HEK293 (cell line): ENCODE measurements at regions not wholly inside any gene's neighbourhood (a gene's known extent, or its start where the extent isn't known, plus 50 kb on each side); places are given as distances from the start of the nearest gene placed in this dataset.

ENCODE experiments used
- GFI1B ChIP-seq: fragments of 450-650 bp; formaldehyde crosslinking; IDR thresholded peaks from 2 replicates; pipeline ENCODE4 v1.5.1; 2016; ENCODE audit warnings: missing biosample characterization, missing genetic modification characterization
- GLIS2 ChIP-seq: fragments of 450-650 bp; formaldehyde crosslinking; IDR thresholded peaks from 2 replicates; pipeline ENCODE4 v1.5.1; 2016; ENCODE audit warnings: missing biosample characterization, missing genetic modification characterization
- MEIS1 ChIP-seq: sonication (generic); formaldehyde crosslinking; IDR thresholded peaks from 2 replicates; pipeline ENCODE4 v1.8.1; 2022; ENCODE audit warnings: missing genetic modification reagents, mild to moderate bottlenecking, borderline replicate concordance
- PRDM1 ChIP-seq: fragments of 450-650 bp; formaldehyde crosslinking; IDR thresholded peaks from 2 replicates; pipeline ENCODE4; 2016; ENCODE audit warnings: missing biosample characterization, missing genetic modification characterization
- SCRT2 ChIP-seq: fragments of 450-650 bp; formaldehyde crosslinking; IDR thresholded peaks from 2 replicates; pipeline ENCODE4 v1.5.1; 2016; ENCODE audit warnings: missing biosample characterization, missing genetic modification characterization
- SETDB1 ChIP-seq: IDR thresholded peaks from one replicate; pipeline ENCODE4 v1.6.1; 2017; ENCODE audit warnings: mild to moderate bottlenecking, low read length, moderate library complexity, mixed read lengths; ENCODE audit not compliant: insufficient read length
- SP7 ChIP-seq: fragments of 450-650 bp; formaldehyde crosslinking; IDR thresholded peaks from 2 replicates; pipeline ENCODE4 v1.5.1; 2016; ENCODE audit warnings: missing biosample characterization, missing genetic modification characterization
- TCF7L2 ChIP-seq: IDR thresholded peaks from 2 replicates; pipeline ENCODE4 v1.6.1; 2011; ENCODE audit warnings: low read depth, mild to moderate bottlenecking, inconsistent platforms, low read length, moderate library complexity, borderline replicate concordance
- ZBTB17 ChIP-seq: fragments of 450-650 bp; formaldehyde crosslinking; IDR thresholded peaks from 2 replicates; pipeline ENCODE4 v1.5.1; 2016; ENCODE audit warnings: missing biosample characterization, missing genetic modification characterization
- ZEB2 ChIP-seq: fragments of 450-650 bp; formaldehyde crosslinking; IDR thresholded peaks from 2 replicates; pipeline ENCODE4 v1.5.1; 2016; ENCODE audit warnings: missing biosample characterization, missing genetic modification characterization
- ZFP37 ChIP-seq: fragments of 450-650 bp; formaldehyde crosslinking; IDR thresholded peaks from 2 replicates; pipeline ENCODE4 v1.5.1; 2016; ENCODE audit warnings: missing biosample characterization, missing genetic modification characterization
- ZNF121 ChIP-seq: fragments of 450-650 bp; formaldehyde crosslinking; IDR thresholded peaks from 2 replicates; pipeline ENCODE4 v1.5.1; 2016; ENCODE audit warnings: missing biosample characterization, missing genetic modification characterization
- ZNF146 ChIP-seq: fragments of 450-650 bp; formaldehyde crosslinking; IDR thresholded peaks from 2 replicates; pipeline ENCODE4 v1.5.1; 2016; ENCODE audit warnings: missing biosample characterization, missing genetic modification characterization
- ZNF155 ChIP-seq: fragments of 450-650 bp; formaldehyde crosslinking; IDR thresholded peaks from 2 replicates; pipeline ENCODE4 v1.5.1; 2016; ENCODE audit warnings: missing biosample characterization, missing genetic modification characterization
- ZNF157 ChIP-seq: fragments of 450-650 bp; formaldehyde crosslinking; IDR thresholded peaks from 2 replicates; pipeline ENCODE4 v1.5.1; 2016; ENCODE audit warnings: missing biosample characterization, missing genetic modification characterization
- ZNF184 ChIP-seq: fragments of 450-650 bp; IDR thresholded peaks from 2 replicates; pipeline ENCODE4 v1.5.1; 2018; ENCODE audit warnings: missing biosample characterization, mild to moderate bottlenecking, missing genetic modification characterization
- ZNF19 ChIP-seq: fragments of 450-650 bp; formaldehyde crosslinking; IDR thresholded peaks from 2 replicates; pipeline ENCODE4; 2016; ENCODE audit warnings: missing biosample characterization, missing genetic modification characterization, low read depth
- ZNF302 ChIP-seq: fragments of 450-650 bp; formaldehyde crosslinking; IDR thresholded peaks from 2 replicates; pipeline ENCODE4 v1.5.1; 2016; ENCODE audit warnings: missing biosample characterization, missing genetic modification characterization, low read depth
- ZNF324 ChIP-seq: fragments of 450-650 bp; formaldehyde crosslinking; IDR thresholded peaks from 2 replicates; pipeline ENCODE4 v1.5.1; 2016; ENCODE audit warnings: missing biosample characterization, missing genetic modification characterization
- ZNF530 ChIP-seq: fragments of 450-650 bp; formaldehyde crosslinking; IDR thresholded peaks from 2 replicates; pipeline ENCODE4 v1.5.1; 2016; ENCODE audit warnings: low read depth, missing biosample characterization, missing genetic modification characterization
- ZNF571 ChIP-seq: fragments of 450-650 bp; formaldehyde crosslinking; IDR thresholded peaks from 2 replicates; pipeline ENCODE4 v1.5.0; 2017; ENCODE audit warnings: missing biosample characterization, missing genetic modification characterization
- ZNF585B ChIP-seq: fragments of 450-650 bp; formaldehyde crosslinking; IDR thresholded peaks from 2 replicates; pipeline ENCODE4 v1.5.1; 2016; ENCODE audit warnings: missing biosample characterization, missing genetic modification characterization
- ZNF600 ChIP-seq: fragments of 450-650 bp; formaldehyde crosslinking; IDR thresholded peaks from 2 replicates; pipeline ENCODE4 v1.5.1; 2016; ENCODE audit warnings: missing biosample characterization, missing genetic modification characterization
- ZNF621 ChIP-seq: fragments of 450-650 bp; formaldehyde crosslinking; IDR thresholded peaks from 2 replicates; pipeline ENCODE4 v1.5.1; 2017; ENCODE audit warnings: missing biosample characterization, missing genetic modification characterization
- ZNF629 ChIP-seq: fragments of 450-650 bp; formaldehyde crosslinking; IDR thresholded peaks from 2 replicates; pipeline ENCODE4 v1.5.1; 2017; ENCODE audit warnings: missing biosample characterization, missing genetic modification characterization
- ZNF660 ChIP-seq: fragments of 450-650 bp; IDR thresholded peaks from 2 replicates; pipeline ENCODE4 v1.5.1; 2018; ENCODE audit warnings: missing biosample characterization, mild to moderate bottlenecking, missing genetic modification characterization
- ZNF785 ChIP-seq: fragments of 450-650 bp; formaldehyde crosslinking; IDR thresholded peaks from 2 replicates; pipeline ENCODE4 v1.5.1; 2016; ENCODE audit warnings: missing biosample characterization, missing genetic modification characterization
- ZNF843 ChIP-seq: fragments of 450-650 bp; formaldehyde crosslinking; IDR thresholded peaks from 2 replicates; pipeline ENCODE4 v1.5.1; 2016; ENCODE audit warnings: missing biosample characterization, missing genetic modification characterization
- TF ChIP-seq, protein P1 (sequence below): fragments of 450-650 bp; formaldehyde crosslinking; IDR thresholded peaks from 2 replicates; pipeline ENCODE4 v1.5.1; 2016; ENCODE audit warnings: missing biosample characterization, missing genetic modification characterization
- TF ChIP-seq, protein P2 (sequence below): fragments of 450-650 bp; formaldehyde crosslinking; IDR thresholded peaks from 2 replicates; pipeline ENCODE4 v1.5.1; 2017; ENCODE audit warnings: missing biosample characterization, missing genetic modification characterization
- TF ChIP-seq, protein P3 (sequence below): fragments of 450-650 bp; formaldehyde crosslinking; IDR thresholded peaks from 2 replicates; pipeline ENCODE4; 2016; ENCODE audit warnings: missing biosample characterization, missing genetic modification characterization
- TF ChIP-seq, protein P4 (sequence below): fragments of 450-650 bp; formaldehyde crosslinking; IDR thresholded peaks from 2 replicates; pipeline ENCODE4 v1.5.1; 2017; ENCODE audit warnings: missing biosample characterization, mild to moderate bottlenecking, missing genetic modification characterization, moderate library complexity
- TF ChIP-seq, protein P5 (sequence below): fragments of 450-650 bp; formaldehyde crosslinking; IDR thresholded peaks from 2 replicates; pipeline ENCODE4 v1.5.1; 2016; ENCODE audit warnings: missing biosample characterization, missing genetic modification characterization
- TF ChIP-seq, protein P6 (sequence below): fragments of 450-650 bp; formaldehyde crosslinking; IDR thresholded peaks from 2 replicates; pipeline ENCODE4 v1.5.1; 2016; ENCODE audit warnings: missing biosample characterization, missing genetic modification characterization

DNA sequence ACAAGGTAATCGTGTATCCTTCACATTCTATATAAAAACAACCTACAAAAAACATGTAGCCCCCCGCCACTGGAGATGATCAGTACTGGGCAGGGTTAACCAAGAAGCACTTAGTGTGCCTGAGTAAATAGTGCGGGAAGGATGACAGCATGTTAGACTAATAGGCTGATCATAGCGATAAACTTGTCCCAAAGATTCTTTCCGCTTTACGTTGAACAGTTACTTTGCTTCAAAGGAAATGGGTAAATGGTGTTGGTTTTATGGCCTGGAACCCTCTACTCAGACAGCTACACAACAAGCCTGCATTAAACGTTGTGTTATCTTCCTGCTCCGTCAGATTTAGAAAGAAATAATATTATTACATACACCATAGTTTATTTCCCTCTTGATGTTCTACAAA lies 67.7 kb downstream of the CTAGE1 start (continued):
- TF ChIP-seq, protein P1, sequence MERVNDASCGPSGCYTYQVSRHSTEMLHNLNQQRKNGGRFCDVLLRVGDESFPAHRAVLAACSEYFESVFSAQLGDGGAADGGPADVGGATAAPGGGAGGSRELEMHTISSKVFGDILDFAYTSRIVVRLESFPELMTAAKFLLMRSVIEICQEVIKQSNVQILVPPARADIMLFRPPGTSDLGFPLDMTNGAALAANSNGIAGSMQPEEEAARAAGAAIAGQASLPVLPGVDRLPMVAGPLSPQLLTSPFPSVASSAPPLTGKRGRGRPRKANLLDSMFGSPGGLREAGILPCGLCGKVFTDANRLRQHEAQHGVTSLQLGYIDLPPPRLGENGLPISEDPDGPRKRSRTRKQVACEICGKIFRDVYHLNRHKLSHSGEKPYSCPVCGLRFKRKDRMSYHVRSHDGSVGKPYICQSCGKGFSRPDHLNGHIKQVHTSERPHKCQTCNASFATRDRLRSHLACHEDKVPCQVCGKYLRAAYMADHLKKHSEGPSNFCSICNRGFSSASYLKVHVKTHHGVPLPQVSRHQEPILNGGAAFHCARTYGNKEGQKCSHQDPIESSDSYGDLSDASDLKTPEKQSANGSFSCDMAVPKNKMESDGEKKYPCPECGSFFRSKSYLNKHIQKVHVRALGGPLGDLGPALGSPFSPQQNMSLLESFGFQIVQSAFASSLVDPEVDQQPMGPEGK, result peak; percentile 60; the same call in 1 of the 2 replicates
- TF ChIP-seq ZNF324 (tag by site-specific recombination) (no peak), ZNF629 (tag by site-specific recombination) (peak; percentile 67), ZNF530 (no peak), ZNF660 (tag by site-specific recombination) (no peak), SETDB1 (no peak), GLIS2 (tag by site-specific recombination) (no peak), ZNF585B (tag by site-specific recombination) (no peak), TCF7L2 (peak; percentile 95), ZNF571 (tag by site-specific recombination) (no peak), ZFP37 (tag by site-specific recombination) (no peak), ZNF302 (no peak), ZNF785 (no peak), ZNF121 (tag by site-specific recombination) (no peak), ZNF600 (tag by site-specific recombination) (peak; percentile 9), ZNF843 (tag by site-specific recombination) (peak; percentile 53), ZNF19 (no peak), ZNF155 (tag by site-specific recombination) (no peak), ZNF146 (tag by site-specific recombination) (no peak), SP7 (tag by site-specific recombination) (peak; percentile 70), ZNF621 (tag by site-specific recombination) (no peak), PRDM1 (tag by site-specific recombination) (no peak), MEIS1 (CRISPR knock-in tag) (no peak), ZBTB17 (tag by site-specific recombination) (no peak), ZEB2 (tag by site-specific recombination) (0 out of 2 replicates have a peak, but pooled peaks have one; percentile 40), ZNF184 (tag by site-specific recombination) (no peak), GFI1B (peak; percentile 82; the same call in 1 of the 2 replicates), SCRT2 (tag by site-specific recombination) (no peak), ZNF157 (no peak)
- TF ChIP-seq, protein P2, sequence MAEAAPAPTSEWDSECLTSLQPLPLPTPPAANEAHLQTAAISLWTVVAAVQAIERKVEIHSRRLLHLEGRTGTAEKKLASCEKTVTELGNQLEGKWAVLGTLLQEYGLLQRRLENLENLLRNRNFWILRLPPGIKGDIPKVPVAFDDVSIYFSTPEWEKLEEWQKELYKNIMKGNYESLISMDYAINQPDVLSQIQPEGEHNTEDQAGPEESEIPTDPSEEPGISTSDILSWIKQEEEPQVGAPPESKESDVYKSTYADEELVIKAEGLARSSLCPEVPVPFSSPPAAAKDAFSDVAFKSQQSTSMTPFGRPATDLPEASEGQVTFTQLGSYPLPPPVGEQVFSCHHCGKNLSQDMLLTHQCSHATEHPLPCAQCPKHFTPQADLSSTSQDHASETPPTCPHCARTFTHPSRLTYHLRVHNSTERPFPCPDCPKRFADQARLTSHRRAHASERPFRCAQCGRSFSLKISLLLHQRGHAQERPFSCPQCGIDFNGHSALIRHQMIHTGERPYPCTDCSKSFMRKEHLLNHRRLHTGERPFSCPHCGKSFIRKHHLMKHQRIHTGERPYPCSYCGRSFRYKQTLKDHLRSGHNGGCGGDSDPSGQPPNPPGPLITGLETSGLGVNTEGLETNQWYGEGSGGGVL (tag by site-specific recombination), result peak; percentile 25; the same call in 1 of the 2 replicates
- TF ChIP-seq, protein P3, sequence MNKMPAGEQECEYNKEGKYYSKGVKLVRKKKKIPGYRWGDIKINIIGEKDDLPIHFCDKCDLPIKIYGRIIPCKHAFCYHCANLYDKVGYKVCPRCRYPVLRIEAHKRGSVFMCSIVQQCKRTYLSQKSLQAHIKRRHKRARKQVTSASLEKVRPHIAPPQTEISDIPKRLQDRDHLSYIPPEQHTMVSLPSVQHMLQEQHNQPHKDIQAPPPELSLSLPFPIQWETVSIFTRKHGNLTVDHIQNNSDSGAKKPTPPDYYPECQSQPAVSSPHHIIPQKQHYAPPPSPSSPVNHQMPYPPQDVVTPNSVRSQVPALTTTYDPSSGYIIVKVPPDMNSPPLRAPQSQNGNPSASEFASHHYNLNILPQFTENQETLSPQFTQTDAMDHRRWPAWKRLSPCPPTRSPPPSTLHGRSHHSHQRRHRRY (tag by site-specific recombination), result no peak
- TF ChIP-seq, protein P4, sequence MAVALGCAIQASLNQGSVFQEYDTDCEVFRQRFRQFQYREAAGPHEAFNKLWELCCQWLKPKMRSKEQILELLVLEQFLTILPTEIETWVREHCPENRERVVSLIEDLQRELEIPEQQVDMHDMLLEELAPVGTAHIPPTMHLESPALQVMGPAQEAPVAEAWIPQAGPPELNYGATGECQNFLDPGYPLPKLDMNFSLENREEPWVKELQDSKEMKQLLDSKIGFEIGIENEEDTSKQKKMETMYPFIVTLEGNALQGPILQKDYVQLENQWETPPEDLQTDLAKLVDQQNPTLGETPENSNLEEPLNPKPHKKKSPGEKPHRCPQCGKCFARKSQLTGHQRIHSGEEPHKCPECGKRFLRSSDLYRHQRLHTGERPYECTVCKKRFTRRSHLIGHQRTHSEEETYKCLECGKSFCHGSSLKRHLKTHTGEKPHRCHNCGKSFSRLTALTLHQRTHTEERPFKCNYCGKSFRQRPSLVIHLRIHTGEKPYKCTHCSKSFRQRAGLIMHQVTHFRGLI (tag by site-specific recombination), result no peak
- TF ChIP-seq, protein P5, sequence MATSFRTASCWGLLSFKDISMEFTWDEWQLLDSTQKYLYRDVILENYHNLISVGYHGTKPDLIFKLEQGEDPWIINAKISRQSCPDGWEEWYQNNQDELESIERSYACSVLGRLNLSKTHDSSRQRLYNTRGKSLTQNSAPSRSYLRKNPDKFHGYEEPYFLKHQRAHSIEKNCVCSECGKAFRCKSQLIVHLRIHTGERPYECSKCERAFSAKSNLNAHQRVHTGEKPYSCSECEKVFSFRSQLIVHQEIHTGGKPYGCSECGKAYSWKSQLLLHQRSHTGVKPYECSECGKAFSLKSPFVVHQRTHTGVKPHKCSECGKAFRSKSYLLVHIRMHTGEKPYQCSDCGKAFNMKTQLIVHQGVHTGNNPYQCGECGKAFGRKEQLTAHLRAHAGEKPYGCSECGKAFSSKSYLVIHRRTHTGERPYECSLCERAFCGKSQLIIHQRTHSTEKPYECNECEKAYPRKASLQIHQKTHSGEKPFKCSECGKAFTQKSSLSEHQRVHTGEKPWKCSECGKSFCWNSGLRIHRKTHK (tag by site-specific recombination), result no peak
- TF ChIP-seq, protein P6, sequence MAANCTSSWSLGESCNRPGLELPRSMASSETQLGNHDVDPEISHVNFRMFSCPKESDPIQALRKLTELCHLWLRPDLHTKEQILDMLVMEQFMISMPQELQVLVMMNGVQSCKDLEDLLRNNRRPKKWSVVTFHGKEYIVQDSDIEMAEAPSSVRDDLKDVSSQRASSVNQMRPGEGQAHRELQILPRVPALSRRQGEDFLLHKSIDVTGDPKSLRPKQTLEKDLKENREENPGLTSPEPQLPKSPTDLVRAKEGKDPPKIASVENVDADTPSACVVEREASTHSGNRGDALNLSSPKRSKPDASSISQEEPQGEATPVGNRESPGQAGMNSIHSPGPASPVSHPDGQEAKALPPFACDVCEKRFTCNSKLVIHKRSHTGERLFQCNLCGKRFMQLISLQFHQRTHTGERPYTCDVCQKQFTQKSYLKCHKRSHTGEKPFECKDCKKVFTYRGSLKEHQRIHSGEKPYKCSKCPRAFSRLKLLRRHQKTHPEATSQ, result no peak
